GM12892 (cell line): ENCODE measurements at regions not wholly inside any gene's neighbourhood (a gene's known extent, or its start where the extent isn't known, plus 50 kb on each side); places are given as distances from the start of the nearest gene placed in this dataset.

Source experiments
- POLR2AphosphoS5 ChIP-seq: IDR thresholded peaks from 2 replicates; pipeline ENCODE4 v1.6.1; 2011; ENCODE audit warnings: low read depth, low read length, control low read depth
- TAF1 ChIP-seq: IDR thresholded peaks from 2 replicates; pipeline ENCODE4 v1.6.1; 2011; ENCODE audit warnings: low read depth, mild to moderate bottlenecking, control low read depth, low read length, borderline replicate concordance

DNA sequence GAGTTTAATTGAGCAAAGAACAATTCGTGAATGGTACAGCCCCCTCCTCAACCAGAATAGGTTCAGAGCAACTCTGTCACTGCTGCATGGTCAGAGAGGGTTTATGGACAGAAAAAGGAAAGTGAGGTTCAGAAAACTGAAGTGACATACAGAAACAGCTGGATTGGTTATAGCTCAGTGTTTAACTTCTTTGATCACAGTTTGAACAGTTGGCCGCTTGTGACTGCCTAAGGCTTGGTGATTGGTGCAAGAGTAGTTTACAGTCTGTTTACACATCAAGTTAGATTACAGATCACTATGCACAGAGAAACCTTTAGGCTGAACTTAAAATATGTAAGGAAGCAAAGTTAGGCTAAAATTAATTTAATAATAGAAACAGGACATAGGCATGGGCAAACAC lies 459.2 kb downstream of the KCNJ3 start:
- TF ChIP-seq TAF1 (no peak), POLR2AphosphoS5 (no peak)
